AG09309 (cell line): ENCODE measurements at regions not wholly inside any gene's neighbourhood (a gene's known extent, or its start where the extent isn't known, plus 50 kb on each side); places are given as distances from the start of the nearest gene placed in this dataset.

ENCODE experiments used
- DNase-seq: peaks from one replicate; pipeline ENCODE4 v3.0.0-alpha.2; 2010; ENCODE audit warnings: low read depth
- H3K4me3 ChIP-seq: 2 replicates; pipeline ENCODE4 v1.5.1; 2011; ENCODE audit warnings: mild to moderate bottlenecking, low read depth, low read length, moderate library complexity; ENCODE audit not compliant: control insufficient read depth
- CTCF ChIP-seq: IDR thresholded peaks from 2 replicates; pipeline ENCODE4 v1.5.1; 2011; ENCODE audit warnings: mild to moderate bottlenecking, low read depth, low read length, inconsistent platforms; ENCODE audit not compliant: insufficient read depth, control insufficient read depth; ENCODE audit errors: missing control alignments

DNA sequence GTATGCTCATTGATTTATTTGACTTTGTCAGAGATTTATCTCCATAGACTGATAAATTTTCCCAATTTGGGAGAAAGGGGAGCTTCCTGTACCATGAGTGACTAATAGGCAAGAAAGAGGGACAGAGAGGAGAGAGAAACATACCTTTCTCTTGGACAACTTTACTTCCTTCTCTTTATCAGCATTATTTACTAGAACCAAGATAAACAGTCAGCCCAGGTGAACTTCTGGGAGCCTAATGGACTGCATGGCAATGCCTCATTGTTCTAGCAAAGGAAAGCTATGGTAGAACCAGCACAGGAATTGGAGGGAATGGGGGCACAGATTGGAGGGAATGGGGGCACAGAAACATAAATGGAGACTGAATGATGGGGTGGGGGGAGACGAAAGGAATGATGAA, 63.4 kb upstream of the STXBP6 start:
- TF ChIP-seq CTCF, result no peak
- no peak for DNase-seq
- H3K4me3 ChIP-seq, result no peak overlapping the region

DNA sequence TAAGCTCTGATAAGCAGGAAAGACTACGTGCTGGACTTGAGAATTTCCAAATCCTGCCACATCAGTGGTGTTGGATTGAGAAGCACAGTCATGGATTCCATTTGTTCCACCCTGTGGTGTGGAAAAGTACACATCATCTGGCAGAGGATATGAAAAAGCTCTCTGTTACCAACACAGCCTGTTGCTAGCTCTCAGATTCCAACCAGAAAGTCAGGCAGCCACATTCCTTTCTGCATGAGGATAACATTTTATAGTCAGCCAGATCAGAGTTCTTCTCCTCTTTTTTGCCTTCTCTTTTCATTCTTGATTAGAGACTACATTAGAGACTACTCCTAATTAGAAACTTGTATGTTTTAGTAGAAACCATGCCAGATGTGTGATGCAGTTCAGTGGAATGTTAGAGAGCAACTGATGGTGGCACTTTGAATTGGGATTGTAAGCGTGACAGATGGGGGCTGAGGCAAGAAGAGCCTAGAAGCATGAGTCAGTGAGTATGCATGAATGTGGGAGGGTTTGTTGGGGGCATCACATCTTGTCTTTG, 61.2 kb upstream of the STXBP6 start:
- H3K4me3 ChIP-seq, result no peak overlapping the region
- TF ChIP-seq CTCF, result no peak
- peak; percentile 98 for DNase-seq

DNA sequence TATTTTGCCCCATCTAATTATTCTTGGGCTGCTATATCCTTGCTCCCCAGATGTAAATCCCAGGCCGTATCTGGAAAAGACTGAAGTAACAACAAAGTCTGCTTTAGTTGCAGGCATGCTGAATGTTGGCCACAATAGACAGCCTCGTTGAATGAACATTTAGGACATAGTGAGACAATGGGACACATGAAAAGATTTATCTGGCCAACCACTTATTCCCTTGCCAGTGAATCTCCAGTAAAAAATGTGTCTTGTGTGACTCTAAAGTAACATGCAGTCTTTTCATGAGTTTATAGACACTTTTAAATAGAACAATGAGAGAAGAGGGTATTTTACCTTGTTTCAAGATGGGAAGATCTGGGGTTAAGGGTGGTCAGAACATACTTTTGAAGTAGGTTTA, 60.2 kb upstream of the STXBP6 start:
- H3K4me3 ChIP-seq, result no peak overlapping the region

DNA sequence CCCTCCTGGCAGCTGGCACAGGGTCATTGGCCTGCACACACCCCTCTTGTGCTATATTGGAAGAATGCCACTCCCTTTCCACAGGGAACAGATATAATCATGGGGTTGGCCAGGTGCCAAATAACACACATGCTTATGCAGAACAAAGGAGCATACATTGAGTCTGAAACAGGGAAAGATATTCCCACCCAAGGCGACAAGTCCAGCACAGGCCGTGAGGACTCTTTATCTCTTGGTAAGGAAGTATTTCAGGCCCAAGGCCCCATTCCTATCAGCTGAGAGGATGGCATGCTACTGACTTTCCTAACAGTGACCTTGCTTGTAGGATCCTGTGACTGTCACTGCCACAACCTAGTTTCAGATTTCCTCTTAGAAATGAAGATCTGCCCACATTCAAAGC, 59.0 kb upstream of the STXBP6 start:
- H3K4me3 ChIP-seq, result no peak overlapping the region
- DNase-seq, result no peak
- no peak for TF ChIP-seq CTCF

More for the DNA sequence above, 60.2 kb upstream of the STXBP6 start:
- DNase-seq, result no peak
- TF ChIP-seq CTCF, result no peak

DNA sequence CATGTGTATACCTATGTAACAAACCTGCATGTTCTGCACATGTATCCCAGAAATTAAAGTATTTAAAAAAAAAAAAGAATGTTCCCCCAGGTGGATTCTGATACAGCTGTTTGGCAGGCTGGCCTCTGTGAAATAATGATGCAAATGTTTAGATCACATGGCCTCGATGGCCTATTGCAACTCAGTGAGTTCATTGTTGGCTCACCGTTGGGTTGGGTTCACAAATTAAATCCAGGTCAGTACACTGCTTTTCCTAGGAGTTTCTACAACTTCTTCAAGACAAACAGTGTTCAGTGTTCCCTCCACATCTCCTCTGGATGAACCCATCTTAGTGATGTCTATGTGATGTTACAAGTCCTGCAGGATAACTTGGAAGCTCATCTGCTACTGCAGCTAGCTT, 58.3 kb upstream of the STXBP6 start:
- no peak for DNase-seq
- TF ChIP-seq CTCF, result no peak

DNA sequence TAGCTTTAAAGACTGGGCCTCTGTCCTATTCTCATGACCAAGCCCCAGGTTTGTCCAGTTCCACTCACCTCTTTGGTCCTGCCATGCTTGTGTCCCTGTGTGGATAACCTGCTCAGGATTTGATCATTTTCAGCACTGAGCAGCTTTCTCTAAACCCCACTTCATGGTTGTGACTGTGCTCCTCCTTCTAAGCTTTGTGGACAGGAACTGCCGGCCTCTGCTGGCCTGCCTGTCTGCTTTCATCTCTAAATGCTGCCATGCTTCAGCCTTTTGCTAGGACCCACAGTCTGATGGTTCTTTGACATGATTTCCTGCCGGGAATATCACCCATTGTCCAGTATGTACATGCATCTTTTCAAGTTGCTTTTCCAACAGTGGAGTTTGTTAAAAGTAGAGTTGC, 53.9 kb upstream of the STXBP6 start:
- TF ChIP-seq CTCF, result no peak
- DNase-seq, result no peak
- no peak overlapping the region for H3K4me3 ChIP-seq

More for the DNA sequence above, 58.3 kb upstream of the STXBP6 start:
- no peak overlapping the region for H3K4me3 ChIP-seq

GRCh38 chr14:25103271-25103670, 53.3 kb upstream of the STXBP6 start:
- DNase-seq, result no peak
- no peak for TF ChIP-seq CTCF
- no peak overlapping the region for H3K4me3 ChIP-seq
